ENCODE measurements at regions not wholly inside any gene's neighbourhood (a gene's known extent, or its start where the extent isn't known, plus 50 kb on each side); places are given as distances from the start of the nearest gene placed in this dataset.

DNA sequence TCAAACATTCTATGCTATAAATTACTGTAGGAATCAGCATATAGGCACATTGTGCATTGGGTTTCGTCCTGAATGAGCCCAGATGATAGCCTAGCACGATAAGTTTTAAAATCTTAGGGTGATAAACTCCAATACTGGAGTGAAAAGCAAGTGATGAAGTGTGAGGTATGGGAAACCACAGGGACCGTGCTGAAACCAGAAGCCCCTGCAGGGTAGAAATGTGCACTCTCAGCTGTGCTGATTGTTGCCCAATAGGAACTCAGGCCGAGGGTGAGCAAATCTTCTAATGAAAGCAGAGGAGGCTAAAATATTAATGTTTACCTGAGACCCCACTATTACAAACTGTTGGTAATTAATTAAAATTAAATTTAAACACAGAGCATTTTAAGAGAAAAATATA lies 1486.6 kb downstream of the AACS start:
- TF ChIP-seq, protein P1, sequence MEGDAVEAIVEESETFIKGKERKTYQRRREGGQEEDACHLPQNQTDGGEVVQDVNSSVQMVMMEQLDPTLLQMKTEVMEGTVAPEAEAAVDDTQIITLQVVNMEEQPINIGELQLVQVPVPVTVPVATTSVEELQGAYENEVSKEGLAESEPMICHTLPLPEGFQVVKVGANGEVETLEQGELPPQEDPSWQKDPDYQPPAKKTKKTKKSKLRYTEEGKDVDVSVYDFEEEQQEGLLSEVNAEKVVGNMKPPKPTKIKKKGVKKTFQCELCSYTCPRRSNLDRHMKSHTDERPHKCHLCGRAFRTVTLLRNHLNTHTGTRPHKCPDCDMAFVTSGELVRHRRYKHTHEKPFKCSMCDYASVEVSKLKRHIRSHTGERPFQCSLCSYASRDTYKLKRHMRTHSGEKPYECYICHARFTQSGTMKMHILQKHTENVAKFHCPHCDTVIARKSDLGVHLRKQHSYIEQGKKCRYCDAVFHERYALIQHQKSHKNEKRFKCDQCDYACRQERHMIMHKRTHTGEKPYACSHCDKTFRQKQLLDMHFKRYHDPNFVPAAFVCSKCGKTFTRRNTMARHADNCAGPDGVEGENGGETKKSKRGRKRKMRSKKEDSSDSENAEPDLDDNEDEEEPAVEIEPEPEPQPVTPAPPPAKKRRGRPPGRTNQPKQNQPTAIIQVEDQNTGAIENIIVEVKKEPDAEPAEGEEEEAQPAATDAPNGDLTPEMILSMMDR (IDR thresholded peaks at IDR 0.05), result no peak
- no peak for TF ChIP-seq POLR2A (IDR thresholded peaks at IDR 0.05)

Data from adrenal gland (tissue), 5 donors.